Panc1 (cell line): ENCODE measurements at regions not wholly inside any gene's neighbourhood (a gene's known extent, or its start where the extent isn't known, plus 50 kb on each side); places are given as distances from the start of the nearest gene placed in this dataset.

Experiments used
- ATAC-seq: fragments of 200-7000 bp; cut with Tn5 transposase; 2 replicates; pipeline ENCODE4 v1.9.1; 2020; ENCODE audit warnings: mild to moderate bottlenecking, moderate library complexity
- BruUV-seq: library from RNA; stranded (reverse); fragments of 400-500 nt; replicated peaks from 2 replicates; lab custom pipeline; 2021; lab: Mats Ljungman, UMichigan
- CTCF ChIA-PET: fragments of 300-600 bp; sonication (Branson Sonifier 250); formaldehyde crosslinking; loops from one replicate; lab custom pipeline; 2022; ENCODE audit warnings: antibody characterized with exemption; lab: Charles Lee
- POLR2A ChIA-PET: fragments of 300-600 bp; sonication (Branson Sonifier 250); formaldehyde crosslinking; loops from one replicate; lab custom pipeline; 2022; ENCODE audit warnings: antibody characterized with exemption; lab: Charles Lee
- DNase-seq: peaks from one replicate; pipeline ENCODE4 v3.0.0-alpha.2; 2010; ENCODE audit warnings: low read depth, low spot score
- H3K27ac ChIP-seq: 2 replicates; pipeline ENCODE4 v1.5.1; 2011; ENCODE audit warnings: mild to moderate bottlenecking, low read length, inconsistent platforms
- H3K27me3 ChIP-seq: fragments of 200-500 bp; sonication (Bioruptor generic); 2 replicates; pipeline ENCODE4 v1.6.0; 2014; ENCODE audit warnings: low read length, inconsistent platforms; ENCODE audit not compliant: control insufficient read depth, insufficient read depth
- H3K36me3 ChIP-seq: fragments of 200-500 bp; sonication (Bioruptor generic); 2 replicates; pipeline ENCODE4 v1.5.1; 2014; ENCODE audit warnings: inconsistent platforms, mild to moderate bottlenecking, low read length, moderate library complexity; ENCODE audit not compliant: control insufficient read depth, insufficient read depth
- H3K4me1 ChIP-seq: 2 replicates; pipeline ENCODE4 v1.5.1; 2011; ENCODE audit warnings: inconsistent platforms, mild to moderate bottlenecking, low read length, moderate library complexity; ENCODE audit not compliant: control insufficient read depth, insufficient read depth
- H3K4me3 ChIP-seq, 2 experiments: 2 replicates each; pipeline ENCODE4 v1.5.1; 2011 to 2012; ENCODE audit warnings: low read depth in 2 of 2, low read length in 2 of 2, mild to moderate bottlenecking in 2 of 2, inconsistent platforms in 1 of 2, moderate library complexity in 1 of 2
- H3K9me3 ChIP-seq: fragments of 200-500 bp; sonication (Bioruptor generic); 2 replicates; pipeline ENCODE4 v1.5.1; 2014; ENCODE audit warnings: low read depth, mild to moderate bottlenecking, inconsistent platforms, low read length, moderate library complexity; ENCODE audit not compliant: control insufficient read depth, insufficient read depth
- POLR2AphosphoS5 ChIP-seq: IDR thresholded peaks from 2 replicates; pipeline ENCODE4 v1.6.1; 2012; ENCODE audit warnings: mild to moderate bottlenecking, low read depth, low read length, moderate library complexity
- SIN3A ChIP-seq: IDR thresholded peaks from 2 replicates; pipeline ENCODE4 v1.6.1; 2012; ENCODE audit warnings: low read depth, mild to moderate bottlenecking, low read length, moderate library complexity, borderline replicate concordance; ENCODE audit not compliant: insufficient read depth
- TCF7L2 ChIP-seq: IDR thresholded peaks from 2 replicates; pipeline ENCODE4 v1.6.1; 2011; ENCODE audit warnings: mild to moderate bottlenecking, low read depth, low read length, inconsistent platforms
- in situ Hi-C: cut with HindIII; loops from 2 replicates; pipeline ENCODE4 v1.10.0; 2016; ENCODE audit warnings: low sequenced_read_pairs, low pct_unique_long_range_greater_than_20kb
- intact Hi-C: fragments of 100-400 bp; cut with micrococcal nuclease; formaldehyde crosslinking; loops from one replicate; pipeline ENCODE4 v1.10.0; 2022; ENCODE audit not compliant: unreplicated experiment
- TF ChIP-seq, protein P1 (sequence below), 2 experiments: IDR thresholded peaks; 2 replicates each; pipeline ENCODE4 v1.6.1; 2011 to 2012; ENCODE audit warnings: low read depth in 2 of 2, control low read depth in 1 of 2, low read length in 1 of 2, mild to moderate bottlenecking in 1 of 2, moderate library complexity in 1 of 2; ENCODE audit not compliant: insufficient read depth in 1 of 2
- TF ChIP-seq, protein P2 (sequence below): fragments of 450-650 bp; IDR thresholded peaks from 2 replicates; pipeline ENCODE4 v1.5.1; 2017; ENCODE audit warnings: mild to moderate bottlenecking

GRCh38 chr6:8229915-8230756, 127.8 kb upstream of the EEF1E1 start:
- DNase-seq (no peak), ATAC-seq (no peak)
- BruUV-seq = no TSS peak
- Histone ChIP-seq H3K9me3 (no peaks in the 10 kb centered on the region), H3K36me3 (no peaks in the 10 kb centered on the region), H3K27ac (no peak overlapping the region), H3K27me3 (no peaks in the 10 kb centered on the region), H3K4me1 (no peaks in the 10 kb centered on the region), H3K4me3 (no peak overlapping the region)
- no peak for TF ChIP-seq TCF7L2
- no peak for TF ChIP-seq SIN3A
- TF ChIP-seq, protein P1, sequence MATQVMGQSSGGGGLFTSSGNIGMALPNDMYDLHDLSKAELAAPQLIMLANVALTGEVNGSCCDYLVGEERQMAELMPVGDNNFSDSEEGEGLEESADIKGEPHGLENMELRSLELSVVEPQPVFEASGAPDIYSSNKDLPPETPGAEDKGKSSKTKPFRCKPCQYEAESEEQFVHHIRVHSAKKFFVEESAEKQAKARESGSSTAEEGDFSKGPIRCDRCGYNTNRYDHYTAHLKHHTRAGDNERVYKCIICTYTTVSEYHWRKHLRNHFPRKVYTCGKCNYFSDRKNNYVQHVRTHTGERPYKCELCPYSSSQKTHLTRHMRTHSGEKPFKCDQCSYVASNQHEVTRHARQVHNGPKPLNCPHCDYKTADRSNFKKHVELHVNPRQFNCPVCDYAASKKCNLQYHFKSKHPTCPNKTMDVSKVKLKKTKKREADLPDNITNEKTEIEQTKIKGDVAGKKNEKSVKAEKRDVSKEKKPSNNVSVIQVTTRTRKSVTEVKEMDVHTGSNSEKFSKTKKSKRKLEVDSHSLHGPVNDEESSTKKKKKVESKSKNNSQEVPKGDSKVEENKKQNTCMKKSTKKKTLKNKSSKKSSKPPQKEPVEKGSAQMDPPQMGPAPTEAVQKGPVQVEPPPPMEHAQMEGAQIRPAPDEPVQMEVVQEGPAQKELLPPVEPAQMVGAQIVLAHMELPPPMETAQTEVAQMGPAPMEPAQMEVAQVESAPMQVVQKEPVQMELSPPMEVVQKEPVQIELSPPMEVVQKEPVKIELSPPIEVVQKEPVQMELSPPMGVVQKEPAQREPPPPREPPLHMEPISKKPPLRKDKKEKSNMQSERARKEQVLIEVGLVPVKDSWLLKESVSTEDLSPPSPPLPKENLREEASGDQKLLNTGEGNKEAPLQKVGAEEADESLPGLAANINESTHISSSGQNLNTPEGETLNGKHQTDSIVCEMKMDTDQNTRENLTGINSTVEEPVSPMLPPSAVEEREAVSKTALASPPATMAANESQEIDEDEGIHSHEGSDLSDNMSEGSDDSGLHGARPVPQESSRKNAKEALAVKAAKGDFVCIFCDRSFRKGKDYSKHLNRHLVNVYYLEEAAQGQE (IDR thresholded peaks at IDR 0.05; ENCODE audit: insufficient read depth in 1 of 2, low read depth in 2 of 2, low read length in 1 of 2) = no peak
- TF ChIP-seq, protein P2, sequence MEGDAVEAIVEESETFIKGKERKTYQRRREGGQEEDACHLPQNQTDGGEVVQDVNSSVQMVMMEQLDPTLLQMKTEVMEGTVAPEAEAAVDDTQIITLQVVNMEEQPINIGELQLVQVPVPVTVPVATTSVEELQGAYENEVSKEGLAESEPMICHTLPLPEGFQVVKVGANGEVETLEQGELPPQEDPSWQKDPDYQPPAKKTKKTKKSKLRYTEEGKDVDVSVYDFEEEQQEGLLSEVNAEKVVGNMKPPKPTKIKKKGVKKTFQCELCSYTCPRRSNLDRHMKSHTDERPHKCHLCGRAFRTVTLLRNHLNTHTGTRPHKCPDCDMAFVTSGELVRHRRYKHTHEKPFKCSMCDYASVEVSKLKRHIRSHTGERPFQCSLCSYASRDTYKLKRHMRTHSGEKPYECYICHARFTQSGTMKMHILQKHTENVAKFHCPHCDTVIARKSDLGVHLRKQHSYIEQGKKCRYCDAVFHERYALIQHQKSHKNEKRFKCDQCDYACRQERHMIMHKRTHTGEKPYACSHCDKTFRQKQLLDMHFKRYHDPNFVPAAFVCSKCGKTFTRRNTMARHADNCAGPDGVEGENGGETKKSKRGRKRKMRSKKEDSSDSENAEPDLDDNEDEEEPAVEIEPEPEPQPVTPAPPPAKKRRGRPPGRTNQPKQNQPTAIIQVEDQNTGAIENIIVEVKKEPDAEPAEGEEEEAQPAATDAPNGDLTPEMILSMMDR = no peak
- no peak for TF ChIP-seq POLR2AphosphoS5
- intact Hi-C loops = no loop called here
- CTCF ChIA-PET = interaction anchor here (0.6 kb wide), 1 partner anchor 260 kb away, joined by 4 read pairs; no protein-coding TSS in a partner anchor
- in situ Hi-C loops = no loop called here
- POLR2A ChIA-PET = no interaction called here

DNA sequence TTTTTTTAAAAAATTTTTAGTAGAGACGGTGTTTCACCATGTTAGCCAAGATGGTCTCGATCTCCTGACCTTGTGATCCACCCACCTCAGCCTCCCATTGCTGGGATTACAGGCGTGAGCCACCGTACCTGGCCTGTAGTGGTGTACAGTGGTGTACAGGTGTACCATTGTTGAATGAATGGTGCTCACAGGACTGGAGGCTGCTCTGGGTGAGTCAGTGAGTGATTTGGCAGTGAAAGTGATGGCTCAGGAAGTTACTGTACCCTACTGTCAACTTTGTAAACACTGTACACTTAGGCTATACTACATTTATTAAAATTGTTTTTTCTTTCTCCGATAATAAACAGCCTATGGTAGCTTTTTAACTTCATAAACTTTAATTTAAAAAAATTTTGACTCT, 122.8 kb upstream of the EEF1E1 start:
- POLR2A ChIA-PET = no interaction called here
- no peaks in the 10 kb centered on the region for H3K36me3 ChIP-seq
- H3K4me1 ChIP-seq = no peaks in the 10 kb centered on the region
- intact Hi-C loops = no loop called here
- no peaks in the 10 kb centered on the region for H3K27me3 ChIP-seq
- H3K27ac ChIP-seq = no peak overlapping the region
- no peaks in the 10 kb centered on the region for H3K9me3 ChIP-seq
- no peak for DNase-seq
- in situ Hi-C loops = no loop called here
- BruUV-seq = no TSS peak
- no peak for TF ChIP-seq POLR2AphosphoS5
- TF ChIP-seq, protein P2 = no peak
- TF ChIP-seq, protein P1 (IDR thresholded peaks at IDR 0.05; ENCODE audit: insufficient read depth in 1 of 2, low read depth in 2 of 2, low read length in 1 of 2) = no peak
- no peak for TF ChIP-seq TCF7L2
- TF ChIP-seq SIN3A = no peak
- no peak overlapping the region for H3K4me3 ChIP-seq
- CTCF ChIA-PET = no interaction called here
- no peak; the same call in 1 of the 2 replicates for ATAC-seq
